HG02938 (cell line): ENCODE measurements at regions not wholly inside any gene's neighbourhood (a gene's known extent, or its start where the extent isn't known, plus 50 kb on each side); places are given as distances from the start of the nearest gene placed in this dataset.

Source experiments
- ATAC-seq: cut with Tn5 transposase; IDR thresholded peaks from one replicate; pipeline ENCODE4 v1.9.1; 2021; ENCODE audit warnings: mild to moderate bottlenecking, moderate library complexity; ENCODE audit not compliant: unreplicated experiment

DNA sequence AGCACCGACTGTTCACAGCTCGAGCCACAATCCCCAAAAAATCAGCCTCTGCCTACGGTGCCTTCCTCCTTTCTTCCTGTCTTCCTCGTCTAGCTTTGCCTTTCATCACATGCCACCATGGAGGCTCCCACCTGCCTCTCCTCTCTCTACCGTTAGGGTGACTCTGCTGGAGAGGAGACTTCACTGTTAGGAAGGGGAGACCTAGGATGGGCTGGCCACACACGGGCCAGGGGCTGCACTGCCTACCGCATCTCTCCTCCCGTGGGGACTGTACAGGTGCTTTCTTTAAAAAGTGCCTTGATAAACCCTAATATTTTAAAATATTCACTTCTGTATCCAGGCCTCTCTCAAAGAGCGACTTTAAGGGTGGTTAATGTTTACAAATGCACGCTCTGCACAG, 1104.7 kb downstream of the BCL11B start:
- ATAC-seq: no peak

DNA sequence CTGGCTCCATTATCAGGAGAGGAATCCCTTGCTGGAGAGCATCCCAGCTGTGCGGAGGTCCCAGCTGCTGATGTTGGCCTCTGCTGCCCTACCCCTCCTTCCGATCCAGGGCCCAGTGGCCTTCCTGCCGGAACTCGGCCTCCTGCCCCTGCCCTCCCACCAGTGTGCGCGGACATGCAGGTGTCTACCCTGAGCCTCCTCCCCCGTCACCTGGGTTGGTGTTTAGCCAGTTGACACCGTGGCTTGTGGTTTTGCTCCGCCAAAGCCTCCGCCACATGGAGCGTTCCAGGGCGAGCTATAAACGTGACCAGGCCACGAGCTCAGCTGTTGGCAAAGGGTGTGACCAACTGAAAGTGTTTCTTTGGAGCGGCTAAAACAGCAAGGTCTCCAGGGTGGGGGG, 1104.3 kb downstream of the BCL11B start:
- ATAC-seq: no peak

DNA sequence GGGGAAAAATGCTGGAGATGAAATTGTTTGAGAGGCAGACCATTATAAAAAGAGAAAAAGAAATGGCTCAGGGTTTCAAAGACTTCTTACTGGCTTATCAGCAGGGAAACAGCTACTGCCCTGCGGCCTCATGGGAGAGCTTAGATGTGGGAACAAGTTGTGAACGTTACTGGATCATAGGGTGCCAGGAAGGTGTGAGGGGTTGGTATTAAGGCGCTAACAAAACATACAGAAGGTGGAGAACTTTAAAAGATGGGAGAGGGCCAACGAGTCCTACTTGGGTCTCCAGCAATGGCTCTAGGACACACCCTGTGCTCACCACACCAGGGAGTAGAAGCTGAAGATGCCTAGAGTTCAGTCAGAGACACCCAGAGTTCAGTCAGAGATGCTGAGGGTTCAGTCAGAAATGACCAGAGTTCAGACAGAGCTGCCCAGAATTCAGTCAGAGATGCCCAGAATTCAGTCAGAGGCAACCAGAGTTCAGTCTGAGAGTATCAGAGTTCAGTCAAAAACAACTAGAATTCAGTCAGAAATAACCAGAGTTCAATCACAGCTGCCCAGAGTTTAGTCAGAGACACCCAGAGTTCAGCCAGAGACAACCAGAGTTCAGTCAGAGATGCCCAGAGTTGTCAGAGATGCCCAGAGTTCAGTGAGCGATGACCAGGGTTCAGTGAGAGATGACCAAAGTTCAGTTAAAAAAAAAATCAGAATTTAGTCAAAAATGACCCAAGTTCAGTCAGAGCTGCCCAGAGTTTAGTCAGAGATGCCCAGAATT, 1103.6 kb downstream of the BCL11B start:
- no peak for ATAC-seq

DNA sequence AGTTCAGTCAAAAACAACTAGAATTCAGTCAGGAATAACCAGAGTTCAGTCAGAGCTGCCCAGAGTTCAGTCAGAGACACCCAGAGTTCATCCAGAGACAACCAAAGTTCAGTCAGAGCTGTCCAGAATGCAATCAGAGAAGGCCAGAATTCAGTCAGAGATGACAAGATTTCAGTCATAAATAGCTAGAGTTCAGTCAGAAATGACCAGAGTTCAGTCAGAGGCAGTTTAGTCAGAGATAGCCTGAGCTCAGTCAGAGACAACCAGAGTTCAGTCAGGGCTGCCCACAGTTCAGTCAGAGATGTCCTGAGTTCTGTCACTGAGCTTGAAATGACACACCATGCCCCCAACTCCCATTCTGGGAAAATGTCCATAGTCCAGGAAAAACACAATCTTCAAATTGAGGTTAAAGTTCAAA, 1102.8 kb downstream of the BCL11B start:
- no peak for ATAC-seq

DNA sequence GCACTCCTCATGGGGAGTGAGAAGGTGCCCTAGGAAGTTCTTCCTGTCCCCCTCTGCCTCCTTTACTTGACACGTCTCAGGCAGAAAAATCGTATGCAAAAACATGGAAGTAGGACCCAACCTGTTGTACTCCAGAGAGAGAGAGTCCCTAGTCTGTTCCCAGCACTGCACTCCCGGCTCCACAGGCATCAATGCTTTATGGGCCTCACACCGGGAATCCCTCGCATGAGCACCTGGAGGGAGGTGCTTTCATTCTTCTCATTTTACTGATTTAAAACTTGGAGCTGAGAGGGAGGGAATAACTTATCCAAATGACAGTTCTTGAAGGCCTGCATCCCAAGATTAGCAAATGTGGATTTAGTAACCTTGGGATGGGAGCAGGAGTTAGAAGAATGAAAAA, 1101.4 kb downstream of the BCL11B start:
- ATAC-seq: no peak

DNA sequence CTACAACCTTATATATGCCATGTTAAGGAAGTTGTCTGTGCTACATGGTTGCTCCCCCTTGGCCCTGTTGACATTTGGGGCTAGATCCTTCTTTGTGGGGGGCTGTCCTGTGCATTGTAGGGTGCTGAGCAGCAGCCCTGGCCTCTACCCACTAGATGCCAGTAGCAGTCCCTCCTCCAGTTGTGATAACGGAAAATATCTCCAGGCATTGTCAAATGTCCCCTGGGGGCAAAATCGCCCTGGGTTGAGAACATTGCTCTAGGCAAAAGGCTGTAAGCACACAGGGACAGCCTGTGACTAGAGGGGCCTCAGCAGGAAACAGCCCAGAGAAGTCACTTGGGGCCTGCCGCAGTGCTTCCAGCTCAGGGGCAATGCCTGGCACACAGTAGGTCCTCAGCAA, 1100.3 kb downstream of the BCL11B start:
- ATAC-seq: no peak

DNA sequence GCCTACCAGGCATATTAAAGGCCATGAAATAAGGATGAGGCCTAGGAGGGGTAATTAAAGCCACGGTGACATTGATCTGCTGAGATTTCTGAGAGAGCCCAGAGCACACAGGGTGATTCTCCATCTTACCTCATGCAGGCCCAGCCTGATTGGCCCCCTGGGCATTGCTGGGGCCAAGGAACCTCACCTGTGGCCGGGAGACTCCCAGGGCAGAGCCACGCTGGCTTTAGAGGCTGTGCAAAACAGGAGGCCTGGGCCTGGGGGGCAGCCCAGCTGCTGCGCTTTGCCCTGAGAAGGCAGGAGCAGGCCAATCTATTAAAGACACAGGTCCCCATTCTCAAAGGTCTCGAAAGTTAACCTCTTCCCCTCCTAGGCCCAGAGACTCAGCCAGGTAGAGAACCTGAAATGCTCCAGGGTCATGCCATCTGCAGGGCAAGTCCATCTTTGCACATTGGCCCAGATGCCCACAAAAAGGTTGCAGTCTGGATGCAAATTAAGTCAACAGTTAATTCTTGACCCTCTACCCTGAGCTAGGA, 1099.7 kb downstream of the BCL11B start:
- no peak for ATAC-seq

DNA sequence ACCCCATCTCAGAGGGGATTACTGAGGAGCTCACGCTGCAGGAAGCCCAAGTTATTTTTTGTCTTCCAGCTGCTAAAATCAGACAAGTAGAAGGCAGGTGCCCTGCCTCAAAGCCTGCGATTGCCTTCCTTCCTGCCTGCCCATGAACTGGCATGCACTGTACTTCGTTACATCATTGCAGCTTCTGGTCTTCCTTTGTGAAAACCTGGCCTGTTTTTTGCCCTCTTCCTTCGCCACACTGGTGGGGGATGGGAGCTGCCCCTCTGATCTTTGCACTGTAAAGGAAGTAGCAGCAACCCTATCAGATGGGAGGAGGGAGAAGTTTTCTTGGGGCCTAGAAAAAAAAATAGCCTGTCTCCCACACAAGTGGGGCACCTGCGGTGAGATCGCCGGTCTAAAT, 1098.7 kb downstream of the BCL11B start:
- ATAC-seq: no peak

DNA sequence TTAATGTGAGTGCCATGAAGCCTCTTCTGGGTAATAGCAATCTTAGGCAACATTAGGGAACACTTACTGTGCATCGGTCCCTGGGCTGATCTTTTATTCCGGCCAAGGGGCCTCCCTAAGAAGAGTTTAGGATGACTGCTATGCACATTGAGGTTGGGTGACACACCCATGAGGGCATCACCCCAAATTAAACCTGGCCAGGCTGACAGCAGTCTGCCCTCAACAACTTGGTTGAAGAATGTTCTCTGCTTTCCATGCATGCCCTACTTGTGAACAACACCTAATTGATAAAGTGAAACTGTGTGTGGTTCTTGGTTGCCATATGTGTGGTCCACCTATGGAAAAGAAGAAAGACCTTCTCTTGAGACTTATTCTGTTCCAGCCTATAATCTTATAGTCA, 1098.0 kb downstream of the BCL11B start:
- no peak for ATAC-seq

DNA sequence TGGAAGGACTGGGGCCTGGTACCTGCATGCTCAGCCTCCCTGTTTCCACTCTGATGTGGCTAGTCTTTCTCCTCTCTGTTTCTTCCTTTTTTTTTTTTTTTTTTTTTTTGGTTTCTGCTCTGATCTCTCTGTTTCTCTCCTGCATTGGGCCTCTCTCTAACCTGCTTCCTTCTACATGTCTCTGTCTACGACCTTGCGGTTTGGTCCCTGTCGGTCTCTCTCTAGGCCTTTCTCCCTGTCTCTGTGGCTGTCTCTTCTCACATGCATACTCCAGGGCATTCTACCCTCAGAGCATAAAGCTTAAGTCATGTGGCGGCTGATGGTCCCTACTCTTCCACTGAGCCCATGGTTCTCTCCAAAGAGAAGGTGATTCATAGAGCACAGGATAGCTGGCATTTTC, 1096.6 kb downstream of the BCL11B start:
- ATAC-seq: no peak

DNA sequence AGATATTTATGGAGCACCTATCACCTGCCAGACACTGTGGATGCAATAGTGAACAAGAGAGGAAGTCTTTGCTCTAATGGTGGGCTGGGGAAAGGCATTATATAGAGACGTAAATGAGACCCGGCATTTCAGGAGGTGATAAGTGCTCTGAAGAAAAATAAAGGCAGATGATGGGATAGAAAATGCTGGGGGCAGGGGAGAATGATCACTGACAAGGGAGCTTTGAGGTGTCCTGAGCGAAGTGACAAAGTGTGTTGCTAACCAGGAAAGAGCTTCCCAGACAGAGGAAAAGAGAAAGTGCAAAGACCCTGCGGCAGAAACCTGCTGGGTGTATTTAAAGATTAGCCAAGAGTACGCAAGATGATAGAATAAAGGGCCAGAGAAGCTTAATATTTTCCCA, 1096.1 kb downstream of the BCL11B start:
- no peak for ATAC-seq

DNA sequence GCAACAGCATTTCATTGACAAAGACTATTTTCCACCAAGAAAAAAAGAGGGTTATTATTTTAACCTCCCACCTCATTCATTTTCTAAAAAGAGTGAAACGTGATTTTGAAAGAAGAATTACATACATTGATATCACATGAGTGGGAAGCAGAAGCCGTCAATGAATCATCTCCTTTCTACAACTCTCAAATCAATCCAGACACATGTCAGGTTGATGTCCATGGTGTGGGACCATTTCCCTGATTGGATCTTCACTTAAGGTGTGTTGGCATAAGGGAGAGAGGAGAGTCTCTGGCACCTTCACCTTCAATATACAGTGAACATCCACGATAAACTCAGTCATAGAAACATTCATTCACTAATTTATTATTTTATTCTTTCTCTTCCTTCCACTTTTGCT, 1095.1 kb downstream of the BCL11B start:
- ATAC-seq: no peak

DNA sequence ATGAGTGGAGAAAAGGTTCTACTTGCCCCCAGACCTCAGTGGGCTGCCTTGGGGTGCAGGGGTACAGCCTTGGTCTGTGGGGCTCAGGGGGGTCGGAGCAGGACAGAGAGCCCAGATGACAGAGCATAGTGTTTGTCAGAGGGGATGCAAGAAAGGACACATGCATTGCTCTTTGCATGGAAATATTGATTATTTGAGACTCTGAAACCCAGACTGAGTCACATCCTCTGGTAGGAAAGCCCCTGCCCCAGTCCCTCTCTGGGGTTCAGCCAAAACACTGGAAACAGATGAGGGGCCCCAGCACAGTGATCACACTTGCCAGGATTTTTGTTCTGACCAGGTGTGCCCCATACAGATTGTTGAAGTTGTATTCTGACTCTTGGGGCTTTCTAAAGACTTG, 1094.4 kb downstream of the BCL11B start:
- ATAC-seq: no peak

DNA sequence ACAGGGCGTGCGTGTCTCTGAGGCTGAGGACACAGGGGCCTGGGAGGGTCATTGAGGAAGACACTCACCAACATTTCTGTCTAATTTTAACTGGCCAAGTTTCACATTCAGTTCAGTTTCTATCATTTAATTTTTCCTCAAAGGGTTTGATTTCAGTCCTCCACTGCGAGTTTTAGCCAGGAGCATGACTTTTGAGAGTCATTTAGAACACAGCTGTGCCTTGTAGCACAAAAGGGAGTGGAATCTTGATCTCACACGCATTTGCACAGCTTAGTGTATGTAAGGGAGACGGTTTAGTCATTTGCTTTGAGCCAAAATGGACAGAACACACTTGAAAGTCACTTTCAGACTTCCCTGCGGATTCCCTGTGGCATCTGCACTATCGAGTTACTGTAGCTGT, 1090.8 kb downstream of the BCL11B start:
- ATAC-seq: no peak

DNA sequence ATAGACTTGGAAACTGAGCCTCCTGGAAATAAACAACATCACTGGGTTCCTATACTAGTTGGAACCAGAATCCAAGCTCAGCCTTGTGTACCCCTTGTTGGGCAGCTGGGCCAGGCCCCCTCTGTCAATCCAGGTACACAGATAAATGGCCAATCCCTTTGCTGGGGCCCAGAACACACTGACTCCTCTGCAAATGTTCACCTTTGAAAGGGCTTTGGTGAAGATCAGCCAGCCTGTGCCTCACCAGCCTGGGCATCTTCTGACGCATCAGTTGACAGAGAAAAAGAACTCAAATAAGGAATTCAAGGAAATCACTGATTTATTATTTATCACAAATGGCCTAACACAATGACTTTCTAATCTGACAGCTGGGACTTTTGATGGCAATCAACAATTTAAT, 1090.2 kb downstream of the BCL11B start:
- ATAC-seq: no peak

DNA sequence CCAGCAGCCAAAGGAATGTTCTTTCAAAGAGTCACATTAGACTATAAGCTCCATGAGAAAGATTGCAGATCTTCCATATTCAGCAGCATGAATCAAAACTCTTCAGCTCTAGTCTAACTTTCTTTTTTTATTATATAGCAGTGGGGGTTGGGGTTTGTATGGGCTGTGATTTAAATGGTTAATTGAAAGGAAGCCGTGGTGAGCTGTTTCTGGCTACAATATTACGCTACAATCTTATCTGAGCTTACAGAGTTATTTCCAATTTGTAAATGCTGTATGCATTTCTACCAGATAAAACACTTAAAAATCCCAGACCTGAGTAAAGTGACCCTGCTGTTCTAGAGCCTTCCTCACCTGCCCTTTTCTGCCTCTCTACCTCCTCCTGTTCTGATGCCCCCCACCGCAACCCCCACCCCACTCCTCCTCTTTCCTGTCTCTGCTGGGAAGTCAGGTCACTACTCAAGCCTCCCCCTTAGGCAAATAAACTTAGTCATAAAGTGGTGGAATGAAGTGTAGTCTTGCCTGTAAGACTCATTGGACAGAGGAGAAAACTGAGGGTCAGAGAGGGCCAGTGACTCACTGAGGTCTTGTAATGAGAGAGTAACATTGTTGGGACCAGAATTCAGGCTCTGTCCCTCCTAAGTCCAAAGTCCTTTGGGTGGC, 1089.5 kb downstream of the BCL11B start:
- ATAC-seq: no peak

DNA sequence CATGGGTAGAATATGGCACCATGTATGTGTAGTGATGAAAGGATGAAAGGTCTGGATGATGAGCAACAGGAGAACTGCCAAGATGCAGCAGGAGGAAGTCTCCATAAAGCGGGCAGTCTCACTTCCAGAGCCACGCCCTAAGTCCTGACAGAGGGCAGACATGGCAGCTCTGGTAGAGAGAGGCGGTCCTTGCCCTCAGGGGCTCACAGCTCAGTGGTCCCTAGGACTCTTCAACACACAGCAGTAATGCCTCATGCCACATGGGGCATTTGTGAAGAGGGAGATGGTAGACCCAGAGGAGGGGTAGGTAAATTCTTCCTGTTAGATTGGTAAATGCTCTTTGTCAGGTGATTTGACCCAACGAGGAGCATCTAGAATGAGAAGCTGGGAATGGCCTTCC, 1088.4 kb downstream of the BCL11B start:
- ATAC-seq: no peak

DNA sequence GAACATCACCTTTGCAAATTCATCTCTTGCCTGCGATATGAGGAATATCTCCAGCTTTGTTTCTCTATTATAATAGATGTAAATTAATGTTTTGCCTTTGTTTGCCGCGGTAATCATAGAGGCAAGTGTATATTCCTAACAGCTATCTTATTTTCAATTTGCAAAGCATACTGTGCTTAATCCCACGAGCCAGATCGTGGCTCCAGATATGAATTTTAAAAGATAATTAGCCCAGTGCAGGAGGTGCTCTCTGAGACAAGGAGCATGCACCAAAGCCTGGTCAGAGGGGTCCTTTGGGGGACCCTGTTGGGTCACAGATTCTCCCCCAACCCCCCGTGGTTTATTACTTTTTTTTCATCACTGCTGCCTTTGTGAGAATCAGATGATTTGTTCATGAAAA, 1087.5 kb downstream of the BCL11B start:
- no peak for ATAC-seq

DNA sequence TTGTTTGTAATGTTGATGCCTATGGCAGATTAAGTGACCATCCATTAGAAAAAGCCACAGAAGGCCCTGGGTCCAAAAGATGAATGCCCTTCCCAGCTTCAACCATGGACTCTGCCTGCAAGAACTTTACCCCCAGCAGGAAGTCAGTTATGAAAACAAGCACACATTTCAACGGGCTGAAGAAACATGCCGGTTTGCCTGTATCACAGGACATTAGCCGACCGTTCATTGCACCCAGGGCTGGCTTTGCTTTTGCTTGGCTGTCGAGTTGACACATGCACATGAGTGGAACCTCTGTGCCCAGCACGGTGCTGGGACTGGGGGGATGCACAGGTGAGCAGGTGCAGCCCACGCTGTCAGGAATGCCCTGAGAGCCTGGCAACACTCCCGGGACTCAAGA, 1087.0 kb downstream of the BCL11B start:
- ATAC-seq: no peak

DNA sequence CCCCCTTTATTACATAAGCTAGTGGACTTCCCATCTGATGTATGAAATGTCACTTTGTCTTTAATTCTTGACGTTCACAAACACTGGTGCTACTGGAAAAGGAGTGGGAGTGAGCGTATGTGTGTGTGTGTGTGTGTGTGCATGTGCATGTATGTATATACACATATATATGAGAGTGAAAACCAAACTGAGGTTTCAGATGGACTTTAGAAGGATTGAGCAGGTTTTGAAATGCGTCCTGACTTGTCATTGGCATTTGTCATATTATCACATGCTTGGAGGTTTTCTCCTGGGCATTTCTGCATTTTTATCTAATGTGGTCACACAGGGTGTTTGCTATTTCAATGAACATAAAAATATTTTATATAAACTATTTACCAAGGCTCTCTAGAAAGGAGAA, 1085.9 kb downstream of the BCL11B start:
- ATAC-seq: no peak

DNA sequence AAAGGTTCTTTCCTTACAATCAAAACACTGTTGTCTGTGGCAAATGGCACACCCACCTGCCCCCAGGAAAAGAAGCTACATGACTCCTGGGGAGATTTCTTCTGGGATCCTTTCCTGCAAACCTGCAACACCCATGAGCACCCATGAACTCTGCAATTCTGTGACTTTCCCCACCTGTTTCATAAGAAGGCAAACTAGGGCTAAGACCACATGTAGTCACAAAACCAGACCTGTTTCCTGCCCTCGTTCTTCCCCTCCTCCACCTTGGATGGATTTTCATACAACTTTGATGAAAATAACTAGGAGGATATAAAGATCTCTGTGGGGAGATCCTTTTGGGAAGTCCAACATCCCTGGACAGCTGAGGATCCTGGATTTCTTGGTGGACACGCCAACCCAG, 1084.7 kb downstream of the BCL11B start:
- ATAC-seq: no peak

DNA sequence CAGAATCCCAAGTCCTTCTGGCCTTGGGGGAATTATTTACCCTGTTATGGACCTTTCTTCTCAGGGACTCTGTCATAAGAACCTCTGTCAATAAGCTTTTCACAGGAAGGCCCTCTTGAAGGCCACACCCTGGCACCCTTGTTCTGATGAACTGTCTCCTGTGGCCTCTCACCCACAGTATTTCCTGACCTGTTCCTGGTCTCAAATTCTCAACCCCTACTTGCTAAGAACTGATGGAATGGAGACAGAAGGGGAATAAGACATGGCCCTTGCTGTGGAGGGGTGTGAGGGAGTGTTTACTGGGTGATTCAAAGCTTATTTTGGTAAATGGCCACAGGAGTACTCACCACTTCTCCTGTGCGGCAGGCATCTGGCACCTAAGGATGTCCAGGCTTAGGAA, 1082.9 kb downstream of the BCL11B start:
- ATAC-seq: no peak

DNA sequence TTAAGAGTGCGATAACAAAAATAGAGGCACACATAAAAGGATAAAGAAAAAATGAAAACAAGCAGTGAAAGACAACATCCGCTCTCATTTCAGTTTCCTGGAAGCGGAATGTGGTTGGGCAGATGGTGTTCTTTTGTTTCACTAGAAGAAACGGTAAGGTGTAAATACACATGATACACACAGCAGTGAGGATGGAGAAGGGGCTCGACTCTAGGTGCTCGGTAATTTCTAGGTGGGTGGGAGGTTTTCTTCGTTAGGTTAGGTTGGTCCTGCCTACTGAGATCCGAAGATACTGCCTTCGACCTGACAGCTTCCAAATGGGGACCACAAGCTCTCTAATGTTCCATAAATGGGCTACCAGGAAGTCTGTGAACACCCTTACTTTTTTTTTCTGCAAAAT, 1082.5 kb downstream of the BCL11B start:
- no peak for ATAC-seq
